ENCODE measurements at regions not wholly inside any gene's neighbourhood (a gene's known extent, or its start where the extent isn't known, plus 50 kb on each side); places are given as distances from the start of the nearest gene placed in this dataset.

DNA sequence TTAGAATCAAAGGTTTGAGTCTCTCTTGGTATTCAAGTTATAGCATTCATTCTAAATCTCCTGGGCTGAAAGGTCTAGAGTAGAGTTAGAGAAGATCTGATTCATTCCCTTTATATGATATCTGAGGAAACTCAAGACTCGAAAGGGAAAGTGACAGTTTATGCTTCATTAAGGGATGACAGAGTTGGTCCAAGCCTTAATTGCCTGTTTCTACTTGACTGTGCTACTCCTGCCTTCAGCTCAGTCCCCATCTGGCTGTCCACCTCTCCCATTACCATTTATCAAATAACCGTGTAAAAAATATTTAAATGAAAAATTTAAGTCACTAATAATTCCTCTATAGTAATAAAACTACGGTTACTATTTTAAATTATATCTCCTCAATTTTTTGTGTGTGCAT lies 537.1 kb upstream of the MEX3C start:
- ATAC-seq = no peak

GRCh38 chr18:51739044-51739666 lies 541.7 kb upstream of the MEX3C start:
- no peak for ATAC-seq

GRCh38 chr18:51751901-51752300 lies 554.4 kb upstream of the MEX3C start:
- no peak for ATAC-seq

DNA sequence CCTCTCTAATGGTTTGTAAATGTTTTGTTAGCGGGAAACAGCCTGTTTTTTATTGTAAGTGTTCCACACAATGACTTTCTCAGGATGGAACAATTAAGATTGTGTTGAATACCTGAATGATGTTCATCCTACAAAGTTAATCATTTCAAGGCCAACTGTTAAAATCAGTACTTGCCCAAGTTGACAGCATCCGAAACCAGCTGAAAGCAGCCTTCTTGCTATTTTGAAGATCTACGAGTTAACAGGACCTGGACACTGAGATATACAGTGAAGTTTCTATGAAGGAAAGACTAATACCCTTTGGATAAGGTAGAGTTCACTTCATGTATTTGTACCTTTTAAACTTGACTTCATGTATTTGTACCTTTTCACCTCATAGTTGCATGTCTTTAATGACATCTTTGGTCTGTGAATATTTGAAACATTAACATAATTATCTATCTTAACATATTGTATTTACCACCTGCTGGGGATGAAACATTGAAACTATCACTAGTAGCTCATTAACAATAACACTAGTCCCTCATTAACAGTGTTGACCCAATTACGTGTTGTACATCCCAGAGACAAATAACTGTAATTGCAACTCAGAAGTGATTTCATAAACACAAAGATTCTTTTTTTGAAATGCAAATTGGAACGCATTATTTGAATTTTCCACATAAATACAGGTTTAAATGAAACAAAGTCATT lies 556.0 kb upstream of the MEX3C start:
- ATAC-seq = no peak

DNA sequence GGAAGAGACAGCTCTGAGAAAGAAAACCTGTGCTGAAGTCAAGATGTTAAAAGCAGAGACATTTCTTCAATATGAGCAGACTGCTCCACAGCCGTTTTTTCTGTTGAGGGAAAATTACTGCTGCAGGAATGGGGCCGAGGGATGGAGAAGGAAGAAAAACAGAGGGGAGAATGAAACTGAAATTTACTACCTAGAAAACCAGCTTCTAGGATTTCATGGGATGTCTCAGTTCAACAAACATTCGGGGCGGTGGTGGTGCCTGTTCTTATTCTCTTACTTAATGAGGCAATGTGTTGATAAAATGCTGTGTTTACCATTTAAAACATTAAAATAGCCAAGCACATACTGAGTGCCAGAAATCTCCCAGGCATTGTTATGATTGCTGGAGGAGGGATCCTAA lies 557.1 kb upstream of the MEX3C start:
- no peak for ATAC-seq

- no peak for ATAC-seq
These were observed 559.9 kb upstream of the MEX3C start for GRCh38 chr18:51757255-51757924.

GRCh38 chr18:51762373-51762772 lies 564.9 kb upstream of the MEX3C start:
- no peak for ATAC-seq

- ATAC-seq = no peak
These were observed 568.3 kb upstream of the MEX3C start for GRCh38 chr18:51765606-51766360.

- no peak for ATAC-seq
These were observed 569.8 kb upstream of the MEX3C start for GRCh38 chr18:51767293-51767692.

- ATAC-seq = no peak
These were observed 561.9 kb upstream of the DCC start for GRCh38 chr18:51778115-51778514.

DNA sequence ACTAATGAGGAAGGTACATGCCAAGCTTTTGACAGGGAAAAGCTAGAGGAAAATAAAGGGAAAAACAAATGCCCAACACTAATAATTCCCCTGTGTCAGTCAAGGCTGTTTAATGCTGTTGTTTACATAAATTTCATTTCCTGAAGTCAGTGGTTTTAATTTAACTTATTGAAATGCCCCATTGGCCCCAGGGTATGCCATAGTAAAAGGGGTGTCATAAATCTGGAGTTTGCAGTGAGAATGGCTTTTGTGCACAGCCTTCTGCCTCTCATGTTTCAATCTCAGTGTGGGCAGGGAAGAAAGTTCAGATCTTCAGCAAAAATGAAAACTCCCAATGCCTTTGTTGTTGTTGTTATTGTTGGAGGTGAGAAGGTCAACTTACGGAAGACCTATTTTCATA lies 550.1 kb upstream of the DCC start:
- ATAC-seq = no peak

DNA sequence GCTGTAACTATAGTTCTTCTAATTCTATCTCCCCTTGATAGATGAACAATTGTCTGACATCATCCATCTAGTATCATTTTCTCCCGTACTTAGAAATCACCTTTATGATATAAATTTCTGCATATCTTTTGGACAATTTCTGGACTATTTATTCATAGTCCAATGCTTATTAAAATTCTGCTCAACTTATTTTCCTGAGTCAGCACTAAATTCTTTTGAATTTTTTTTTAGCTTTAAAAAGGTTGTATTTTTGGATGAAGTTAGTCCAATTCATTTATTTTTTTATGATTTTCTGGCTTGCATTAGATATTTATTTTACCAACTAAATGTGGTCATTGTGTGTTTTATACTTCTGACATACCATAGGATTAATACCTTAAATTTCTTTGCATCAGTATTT lies 538.5 kb upstream of the DCC start:
- no peak for ATAC-seq

DNA sequence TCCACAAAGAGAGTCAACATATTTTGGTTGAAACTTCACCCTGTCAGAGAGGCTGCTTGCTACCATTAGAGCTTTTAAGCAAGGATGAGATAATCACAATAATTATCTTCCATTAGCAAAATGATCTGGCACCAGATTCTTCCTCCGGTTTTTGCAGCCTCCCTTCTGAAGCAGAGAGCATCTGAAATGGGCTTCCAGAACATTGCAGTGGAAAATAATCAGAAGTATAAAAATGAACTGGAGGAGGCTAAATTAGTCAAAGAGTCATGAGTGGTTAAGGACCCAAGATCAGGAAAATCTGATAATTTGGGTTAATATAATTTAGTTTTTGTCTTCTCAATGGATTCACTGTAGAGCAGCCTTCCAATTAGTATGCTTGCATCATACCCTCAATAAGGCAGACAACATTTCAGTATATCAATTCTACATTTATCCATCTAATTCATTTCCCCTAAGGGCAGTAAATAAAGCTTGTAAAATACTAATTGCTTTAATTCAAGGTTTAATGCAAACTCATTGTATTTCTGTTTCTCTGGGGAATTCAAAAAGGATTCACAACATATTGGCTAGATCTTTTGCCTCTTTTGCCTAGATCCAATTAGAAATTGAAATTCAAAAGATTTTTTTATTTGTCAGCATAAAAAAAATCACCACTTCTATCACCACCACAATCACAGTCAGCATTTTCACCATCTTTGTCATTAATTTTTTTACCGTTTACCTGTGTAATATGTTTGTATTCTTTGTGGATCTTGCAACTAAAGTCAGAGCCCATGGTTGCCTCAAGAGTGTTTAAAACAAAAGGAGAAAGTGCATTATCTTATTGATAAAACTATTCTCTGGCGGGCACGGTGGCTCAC lies 537.2 kb upstream of the DCC start:
- ATAC-seq = no peak

GRCh38 chr18:51807336-51807735 lies 532.7 kb upstream of the DCC start:
- no peak for ATAC-seq

GRCh38 chr18:51811883-51812282 lies 528.1 kb upstream of the DCC start:
- no peak for ATAC-seq

GRCh38 chr18:51813740-51814139 lies 526.3 kb upstream of the DCC start:
- ATAC-seq = no peak

DNA sequence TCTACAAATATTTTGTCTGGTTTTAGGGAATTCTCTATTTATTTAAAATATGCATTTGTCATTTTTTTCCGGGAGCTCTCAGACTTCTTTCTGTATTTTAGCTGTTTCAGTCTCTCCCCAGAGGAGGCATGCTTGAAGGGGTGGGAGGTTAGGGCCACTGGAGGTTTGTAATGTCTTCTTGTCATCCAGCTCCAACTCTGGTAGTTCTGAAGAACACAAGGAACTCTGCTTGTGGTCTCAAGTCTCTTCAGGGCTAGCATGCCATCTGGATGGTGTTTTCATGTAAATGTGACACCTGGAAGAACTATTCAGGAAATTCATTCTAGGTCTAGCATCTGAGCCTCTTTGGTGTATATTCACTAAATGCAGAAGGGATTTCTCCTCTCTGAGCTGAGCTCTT lies 518.4 kb upstream of the DCC start:
- no peak for ATAC-seq

- ATAC-seq = no peak
These were observed 515.3 kb upstream of the DCC start for GRCh38 chr18:51824746-51825145.

DNA sequence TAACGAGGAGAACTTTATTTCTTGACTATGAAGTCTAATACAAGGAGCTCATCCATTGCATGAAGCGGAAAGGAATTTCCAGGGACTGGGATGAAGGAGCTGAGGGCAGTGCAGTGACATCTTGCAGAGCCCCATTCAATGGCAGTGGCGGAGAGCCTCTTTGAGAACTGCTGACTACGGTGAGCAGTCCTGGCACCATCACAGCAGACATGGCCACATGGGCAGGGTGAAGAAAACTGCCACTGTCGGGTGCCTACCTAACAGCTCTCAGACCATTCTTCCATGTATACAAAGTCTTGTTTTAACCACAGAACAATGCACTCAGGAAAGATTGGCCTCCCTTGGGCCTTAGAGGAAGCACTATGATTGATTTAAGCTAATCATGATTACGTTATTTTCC lies 506.1 kb upstream of the DCC start:
- ATAC-seq = no peak

DNA sequence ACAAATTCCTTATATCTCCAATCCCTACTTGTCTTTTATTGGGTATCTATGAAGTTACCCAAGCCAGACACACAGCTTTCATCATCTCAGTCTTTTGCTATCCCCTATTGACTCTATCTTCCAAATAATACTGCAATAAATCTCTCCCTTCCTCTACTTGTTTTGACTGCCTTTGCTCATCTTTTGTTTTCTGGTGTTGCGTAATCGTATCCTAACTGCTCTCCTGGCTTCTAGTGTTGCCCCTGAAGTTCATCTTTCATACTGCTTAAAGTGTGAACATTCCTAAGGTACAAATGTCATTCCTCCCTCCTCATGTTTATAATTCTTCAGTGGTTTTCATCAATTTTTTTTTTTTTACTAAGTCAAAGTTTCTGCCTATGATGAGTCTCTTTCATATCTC lies 491.3 kb upstream of the DCC start:
- no peak for ATAC-seq

DNA sequence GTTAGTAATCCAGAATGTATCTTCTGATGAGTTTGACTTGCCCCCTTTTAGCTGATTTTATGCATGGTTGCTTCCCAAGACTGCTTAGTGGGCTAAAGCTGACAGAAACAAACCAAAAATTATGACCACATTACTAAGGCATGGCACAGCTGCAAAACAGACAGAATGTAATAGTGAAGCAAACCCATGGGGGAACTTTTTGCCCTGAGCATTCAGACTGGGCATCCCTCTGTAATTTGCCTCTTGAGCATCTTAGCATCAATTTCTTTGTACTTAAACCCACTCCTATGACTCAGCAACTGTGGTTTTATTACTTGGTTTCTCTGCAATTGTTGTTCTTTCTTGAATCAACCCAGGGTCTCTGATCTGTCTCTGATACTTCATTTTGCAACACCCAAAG lies 487.3 kb upstream of the DCC start:
- ATAC-seq = no peak

GRCh38 chr18:51857989-51858388 lies 482.0 kb upstream of the DCC start:
- no peak for ATAC-seq

DNA sequence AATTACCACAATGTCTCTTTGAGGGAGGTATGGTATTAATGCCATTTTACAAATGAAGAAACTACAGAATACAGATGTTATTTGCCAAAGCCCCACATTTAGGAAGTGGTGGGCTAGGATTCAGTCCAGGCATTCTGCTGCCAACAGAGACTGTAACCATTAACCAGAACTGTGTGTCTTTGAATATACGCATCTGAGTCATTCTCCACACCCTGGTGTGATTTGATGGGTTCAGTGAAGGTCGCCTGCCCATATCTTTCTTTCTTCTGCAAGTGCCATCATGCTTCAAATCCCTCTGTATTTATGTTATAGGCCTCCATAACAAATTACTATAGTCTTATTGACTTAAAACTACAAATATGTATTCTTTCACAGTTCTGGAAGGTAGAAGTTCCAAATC lies 479.0 kb upstream of the DCC start:
- ATAC-seq = no peak

Measured in activated CD4-positive, CD25-positive, alpha-beta regulatory T cell treated with anti-CD3 and anti-CD28 coated beads, Interleukin-2, amount 50 U/mL, for 24 hours (primary cell).